DMS153 treated with DMSO at 0.1 percent for 48 hours (cell line): ENCODE measurements at regions not wholly inside any gene's neighbourhood (a gene's known extent, or its start where the extent isn't known, plus 50 kb on each side); places are given as distances from the start of the nearest gene placed in this dataset.

Experiments
- DNase-seq: peaks from one replicate; lab custom pipeline; 2025; ENCODE audit not compliant: unreplicated experiment; lab: John Stamatoyannopoulos, UW

- no peak for DNase-seq
Observed at GRCh38 chr3:145737952-145738351, 423.0 kb downstream of the PLOD2 start.

GRCh38 chr3:145739926-145740325 is 421.1 kb downstream of the PLOD2 start:
- DNase-seq: no peak

- no peak for DNase-seq
Observed at GRCh38 chr3:145750657-145751056, 410.3 kb downstream of the PLOD2 start.

- no peak for DNase-seq
Observed at GRCh38 chr3:145752576-145752975, 408.4 kb downstream of the PLOD2 start.

GRCh38 chr3:145754605-145755289 is 406.2 kb downstream of the PLOD2 start:
- DNase-seq: no peak

- DNase-seq: no peak
Observed at GRCh38 chr3:145760036-145760435, 400.9 kb downstream of the PLOD2 start.

GRCh38 chr3:145767909-145768308 is 393.1 kb downstream of the PLOD2 start:
- DNase-seq: no peak

GRCh38 chr3:145776782-145777408 is 384.1 kb downstream of the PLOD2 start:
- DNase-seq: peak; percentile 27

- no peak for DNase-seq
Observed at GRCh38 chr3:145780301-145780700, 380.7 kb downstream of the PLOD2 start.

GRCh38 chr3:145785668-145786067 is 375.3 kb downstream of the PLOD2 start:
- DNase-seq: no peak

GRCh38 chr3:145798007-145798406 is 363.0 kb downstream of the PLOD2 start:
- no peak for DNase-seq

- DNase-seq: no peak
Observed at GRCh38 chr3:145798696-145799537, 362.1 kb downstream of the PLOD2 start.

GRCh38 chr3:145801696-145802095 is 359.3 kb downstream of the PLOD2 start:
- DNase-seq: no peak

- DNase-seq: peak; percentile 45
Observed at GRCh38 chr3:145807990-145808389, 353.0 kb downstream of the PLOD2 start.

- DNase-seq: no peak
Observed at GRCh38 chr3:145812391-145812790, 348.6 kb downstream of the PLOD2 start.

GRCh38 chr3:145815707-145816413 is 345.1 kb downstream of the PLOD2 start:
- no peak for DNase-seq

GRCh38 chr3:145817870-145818483 is 343.0 kb downstream of the PLOD2 start:
- no peak for DNase-seq

GRCh38 chr3:145820170-145820569 is 340.8 kb downstream of the PLOD2 start:
- DNase-seq: no peak

GRCh38 chr3:145842294-145842902 is 318.6 kb downstream of the PLOD2 start:
- no peak for DNase-seq

GRCh38 chr3:145843561-145843960 is 317.4 kb downstream of the PLOD2 start:
- DNase-seq: no peak
